Erythroblast (primary cell): ENCODE measurements at regions not wholly inside any gene's neighbourhood (a gene's known extent, or its start where the extent isn't known, plus 50 kb on each side); places are given as distances from the start of the nearest gene placed in this dataset.

Experiments
- DNase-seq, 2 experiments: peaks; one replicate each; lab custom pipeline; 2025; lab: John Stamatoyannopoulos, UW
- GATA1 ChIP-seq: IDR thresholded peaks from 2 replicates; pipeline ENCODE4 v1.6.1; 2011; ENCODE audit warnings: low read depth, mild to moderate bottlenecking, control low read depth, low read length, moderate library complexity
- POLR2A ChIP-seq: IDR thresholded peaks from 2 replicates; pipeline ENCODE4 v1.6.1; 2011; ENCODE audit warnings: mild to moderate bottlenecking, low read length

DNA sequence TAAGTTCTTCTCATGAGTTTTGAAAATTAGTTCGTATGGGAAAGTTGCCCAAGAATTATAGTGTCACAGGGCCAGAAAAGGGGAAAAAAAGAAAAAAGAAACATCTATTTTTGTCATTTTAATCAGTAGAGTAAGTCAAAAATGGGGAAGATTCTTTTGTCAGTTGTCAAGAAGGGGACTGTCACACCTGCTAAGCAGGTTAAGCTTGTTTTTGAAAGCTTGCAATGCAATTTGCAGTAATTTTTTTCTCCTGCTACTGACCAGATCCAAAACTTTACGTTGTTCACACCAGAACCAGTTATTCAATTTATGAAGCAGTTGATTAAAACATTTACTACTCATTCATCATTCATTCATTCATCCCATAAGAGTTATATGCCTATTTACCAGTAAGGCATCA lies 171.4 kb downstream of the SOX4 start:
- DNase-seq: no peak
- no peak for TF ChIP-seq GATA1
- no peak for TF ChIP-seq POLR2A

DNA sequence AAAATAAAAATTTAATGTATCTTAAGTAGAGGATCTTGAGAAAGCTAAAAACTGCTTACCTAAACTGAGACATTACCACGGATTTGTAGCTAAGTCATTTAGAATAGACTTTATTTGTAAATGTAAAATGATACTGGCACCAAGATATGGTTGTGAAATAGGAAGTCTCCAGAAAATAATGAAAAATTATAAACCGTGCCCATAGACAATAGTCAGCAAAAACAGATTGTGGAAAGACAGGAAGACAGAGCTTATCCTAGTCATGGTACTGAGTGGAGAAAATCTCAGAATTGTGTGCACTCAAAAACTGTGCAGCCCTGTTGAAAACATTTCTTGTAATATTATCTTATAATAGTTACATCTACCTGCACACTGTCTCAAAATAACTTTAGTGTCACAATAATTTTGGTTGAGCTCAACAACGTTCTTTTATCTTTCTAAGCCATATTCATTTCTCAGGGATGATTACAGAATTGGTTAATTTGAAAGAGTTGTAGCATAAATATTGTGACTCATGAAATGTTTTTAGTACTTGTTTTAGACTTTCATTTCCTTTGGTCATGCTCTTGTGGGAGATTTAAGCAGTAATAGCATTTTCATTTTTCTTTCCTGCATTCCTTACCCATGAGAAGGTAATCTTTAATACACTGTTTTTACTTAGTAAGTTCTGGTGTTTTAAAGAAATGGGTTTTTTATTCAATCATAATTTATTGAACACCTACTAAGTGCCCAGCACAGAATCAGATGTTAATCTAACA lies 174.5 kb downstream of the SOX4 start:
- DNase-seq: no peak

DNA sequence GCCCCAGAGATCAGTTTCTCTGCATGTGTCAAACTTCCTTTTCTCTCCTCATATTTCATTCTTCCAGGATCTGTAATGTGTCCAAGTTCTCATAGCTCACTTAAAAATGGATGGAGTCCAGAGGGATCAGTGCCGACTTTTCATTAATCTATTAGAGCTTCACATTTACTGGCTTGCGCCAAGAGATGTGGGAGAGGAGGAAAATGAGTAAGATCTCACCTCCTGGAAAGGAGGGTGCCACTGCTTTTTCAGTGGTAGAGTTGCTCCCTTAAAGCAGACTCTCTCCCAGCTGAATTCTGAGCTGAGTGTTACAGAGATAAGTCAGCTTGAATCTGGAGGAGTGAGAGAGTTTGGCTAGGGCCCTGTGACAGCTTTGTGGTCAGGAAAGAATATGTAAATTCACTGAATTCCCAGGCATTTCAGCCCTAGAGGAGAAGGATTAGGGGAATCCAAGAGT lies 175.9 kb downstream of the SOX4 start:
- no peak for DNase-seq
- TF ChIP-seq GATA1: no peak
- TF ChIP-seq POLR2A: no peak

More for the DNA sequence above, 174.5 kb downstream of the SOX4 start:
- no peak for TF ChIP-seq GATA1
- no peak for TF ChIP-seq POLR2A

DNA sequence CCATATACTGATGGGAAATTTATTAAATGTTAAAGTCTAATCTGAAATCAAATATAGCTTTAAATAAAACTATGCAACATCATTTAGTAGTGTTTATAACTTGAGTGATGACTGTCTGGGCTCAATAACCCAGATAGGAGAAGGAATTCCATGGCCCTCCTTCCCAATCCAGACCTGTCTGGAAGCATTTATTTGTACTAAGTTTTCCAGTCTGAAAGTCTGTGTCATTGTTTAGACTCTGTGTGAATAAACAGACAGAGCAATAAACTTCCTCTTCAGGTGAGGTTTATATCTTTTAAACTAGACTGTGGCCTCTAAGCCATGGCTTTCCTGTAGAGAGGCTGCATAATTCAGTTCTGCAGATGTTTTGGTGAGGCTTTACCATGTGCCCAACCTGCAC lies 176.4 kb downstream of the SOX4 start:
- TF ChIP-seq POLR2A: no peak
- TF ChIP-seq GATA1: no peak
- DNase-seq: no peak

DNA sequence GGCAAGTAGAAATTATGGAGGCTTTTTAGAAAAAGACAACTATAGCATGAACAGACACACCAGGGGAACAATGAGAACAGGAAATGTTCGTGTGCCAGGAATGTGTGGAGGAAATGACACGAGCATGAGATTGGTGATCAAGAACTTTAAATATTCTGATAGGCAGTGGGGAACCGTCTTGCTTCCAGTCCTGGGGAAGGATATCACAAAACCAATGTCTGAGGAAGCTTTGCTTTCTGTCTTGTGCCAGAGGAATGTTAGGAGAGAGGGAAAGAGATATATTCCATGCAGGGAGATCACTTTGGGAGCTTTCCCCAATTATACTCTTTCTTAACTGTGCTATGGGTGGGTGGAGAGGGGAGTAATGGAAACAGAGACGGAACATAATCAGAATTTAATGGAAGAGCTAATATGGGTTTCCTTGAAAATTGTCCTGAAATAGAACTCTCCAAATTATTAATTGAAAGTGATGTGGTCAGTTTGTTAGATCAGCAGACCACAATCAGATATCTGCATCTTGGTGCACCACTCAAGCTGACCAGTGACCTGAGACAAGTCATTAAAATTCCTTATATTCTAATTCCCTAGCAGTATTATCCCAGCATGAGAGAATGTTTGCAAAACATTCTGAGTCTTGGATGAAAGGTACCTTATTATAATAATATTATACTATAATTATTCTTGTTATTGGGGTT lies 178.2 kb downstream of the SOX4 start:
- DNase-seq: no peak
- TF ChIP-seq POLR2A (no peak), GATA1 (no peak)

DNA sequence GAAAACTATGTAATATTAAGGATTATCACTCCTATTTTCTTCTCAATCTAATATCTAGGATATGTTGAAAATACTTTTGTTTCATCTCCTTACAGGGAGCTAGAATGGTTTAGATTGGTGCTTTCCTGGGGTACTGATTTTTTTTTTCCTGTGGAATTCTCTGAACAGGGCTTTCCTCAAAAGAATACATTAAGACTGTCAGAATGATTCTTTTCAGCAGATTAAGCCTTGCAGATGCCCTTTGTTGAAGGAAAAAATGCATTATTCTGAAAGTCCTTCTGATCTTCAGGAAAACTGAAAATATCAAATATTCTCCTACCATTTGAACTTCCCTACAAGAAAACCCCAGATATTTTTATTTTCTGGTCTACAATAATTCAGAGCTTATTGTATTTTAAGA lies 178.9 kb downstream of the SOX4 start:
- TF ChIP-seq GATA1 (no peak), POLR2A (no peak)
- DNase-seq: no peak

DNA sequence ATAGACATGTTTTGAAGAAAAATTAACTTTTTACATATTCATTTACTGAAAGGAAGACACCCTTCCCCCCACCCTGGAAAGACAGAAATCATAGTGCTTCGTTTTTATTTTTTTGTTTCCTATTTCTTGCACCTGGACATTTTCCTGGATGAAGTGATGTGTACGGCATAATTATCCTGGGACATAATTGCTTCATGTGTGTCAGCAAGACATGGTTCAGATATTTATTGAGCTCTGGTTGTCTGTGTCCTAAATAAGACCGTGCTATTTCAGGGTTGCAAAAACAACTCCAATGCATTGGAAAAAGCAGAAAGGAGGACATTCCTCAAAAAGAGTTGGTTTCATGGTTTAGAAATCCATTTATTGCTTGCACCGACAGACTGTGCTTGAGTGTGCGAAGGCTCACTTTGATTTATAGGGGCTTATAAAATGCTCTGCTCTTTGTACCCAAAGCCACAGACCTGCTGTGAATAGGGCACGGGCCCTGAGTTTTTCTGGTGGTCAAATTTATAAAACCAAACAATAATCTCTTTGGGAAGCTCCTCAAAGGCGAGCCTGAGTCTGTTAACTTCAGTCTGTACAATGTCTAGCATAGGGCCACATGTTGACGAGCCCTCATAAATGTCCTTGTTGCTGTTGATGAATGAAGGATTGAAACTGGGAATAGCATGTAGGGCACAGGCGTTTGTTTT lies 179.5 kb downstream of the SOX4 start:
- no peak for DNase-seq
- TF ChIP-seq POLR2A: no peak
- TF ChIP-seq GATA1: no peak

DNA sequence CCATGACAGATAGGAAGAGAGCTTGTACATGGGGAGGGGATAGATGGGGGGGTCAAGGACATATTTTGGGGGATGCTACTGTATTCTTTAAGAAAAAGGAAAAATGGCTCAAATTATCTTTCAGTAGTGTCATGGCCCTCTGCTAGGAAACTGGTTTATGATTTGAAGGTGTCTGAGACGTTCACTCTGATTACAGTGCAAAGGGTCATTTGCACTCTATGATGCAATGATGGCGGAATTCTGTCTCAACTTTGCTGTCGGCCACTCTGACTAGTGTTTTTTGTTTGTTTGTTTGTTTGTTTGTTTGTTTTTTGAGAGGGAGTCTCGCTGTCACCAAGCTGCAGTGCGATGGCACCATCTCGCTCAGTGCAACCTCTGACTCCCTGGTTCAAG lies 180.0 kb downstream of the SOX4 start:
- no peak for TF ChIP-seq GATA1
- TF ChIP-seq POLR2A: no peak
- no peak for DNase-seq

DNA sequence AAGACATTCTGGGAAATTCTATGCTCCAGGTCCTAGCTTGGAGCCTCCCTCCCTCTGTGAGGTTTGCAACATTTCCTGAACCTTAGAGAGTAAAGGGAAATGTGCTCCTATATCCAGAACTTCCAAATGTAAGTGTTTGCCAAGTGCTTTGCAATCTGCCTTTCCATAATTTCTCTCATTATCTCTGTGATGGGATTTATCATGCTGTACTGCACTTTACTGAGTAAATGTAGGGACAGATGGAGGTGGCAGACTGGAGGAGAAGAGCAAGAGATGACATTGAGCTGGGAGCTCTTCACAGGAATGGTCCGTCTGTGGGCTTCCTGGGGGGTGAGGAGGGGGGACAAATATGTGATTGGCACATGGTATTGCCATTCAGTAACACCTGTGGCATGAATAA lies 184.3 kb downstream of the SOX4 start:
- TF ChIP-seq GATA1 (no peak), POLR2A (no peak)
- DNase-seq: no peak

DNA sequence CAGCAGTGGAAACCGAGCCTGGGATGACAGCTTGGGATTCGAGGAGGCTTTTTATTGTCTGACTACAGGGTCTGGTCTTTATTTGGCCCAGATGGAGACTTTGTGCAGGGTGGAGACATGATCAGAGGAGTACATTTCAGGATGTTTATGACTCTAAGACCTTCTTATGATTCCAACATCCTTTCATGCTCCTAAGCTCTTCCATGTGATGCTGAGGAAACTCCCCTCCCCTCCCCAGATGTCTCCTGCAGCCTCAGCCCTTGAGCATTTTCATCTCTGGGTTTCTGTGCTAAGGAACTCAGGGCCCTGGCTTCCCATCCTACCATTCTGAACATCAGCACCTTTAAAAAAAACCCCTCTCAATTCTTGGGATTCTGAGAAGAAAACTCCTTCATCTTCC lies 186.6 kb downstream of the SOX4 start:
- TF ChIP-seq GATA1 (no peak), POLR2A (no peak)
- no peak for DNase-seq

DNA sequence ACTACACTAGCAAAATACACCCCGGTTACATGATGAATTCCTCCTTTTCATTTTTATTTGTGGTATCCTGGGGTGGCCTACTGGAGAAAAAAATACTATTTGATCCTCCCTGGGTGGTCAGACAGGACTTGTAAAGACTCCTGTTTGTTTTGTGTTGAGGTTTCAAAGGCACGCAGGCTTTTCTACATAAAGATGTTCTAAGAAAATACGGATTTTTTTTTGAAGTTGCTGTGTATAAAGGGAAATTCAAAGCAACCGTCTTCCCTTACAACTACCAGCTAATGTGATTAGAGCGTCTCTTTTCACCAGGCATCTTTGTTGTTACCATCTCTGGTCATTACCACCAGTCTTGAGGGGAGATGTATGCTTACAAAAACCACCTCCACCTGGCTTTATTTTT lies 187.1 kb downstream of the SOX4 start:
- no peak for TF ChIP-seq POLR2A
- no peak for TF ChIP-seq GATA1
- no peak for DNase-seq

DNA sequence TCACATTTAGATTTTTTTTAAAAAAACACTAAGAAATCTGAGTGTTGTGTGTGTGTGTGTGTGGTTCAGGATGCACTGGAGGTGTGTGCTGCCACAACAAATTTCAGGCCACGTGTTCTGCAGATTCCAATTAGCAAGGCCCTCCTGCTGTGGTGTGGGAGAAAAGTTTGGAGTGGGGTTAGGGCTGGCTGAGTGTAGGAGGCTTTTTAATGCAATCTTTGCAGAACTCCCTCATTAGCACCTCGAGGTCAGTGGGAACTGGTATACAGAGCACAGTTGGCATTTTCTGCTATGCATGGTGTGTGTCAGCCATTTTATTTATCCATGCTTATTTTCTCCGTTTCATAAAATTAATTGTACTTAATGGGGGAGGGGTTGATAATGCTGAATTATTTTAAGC lies 187.6 kb downstream of the SOX4 start:
- no peak for TF ChIP-seq GATA1
- TF ChIP-seq POLR2A: no peak
- DNase-seq: no peak

DNA sequence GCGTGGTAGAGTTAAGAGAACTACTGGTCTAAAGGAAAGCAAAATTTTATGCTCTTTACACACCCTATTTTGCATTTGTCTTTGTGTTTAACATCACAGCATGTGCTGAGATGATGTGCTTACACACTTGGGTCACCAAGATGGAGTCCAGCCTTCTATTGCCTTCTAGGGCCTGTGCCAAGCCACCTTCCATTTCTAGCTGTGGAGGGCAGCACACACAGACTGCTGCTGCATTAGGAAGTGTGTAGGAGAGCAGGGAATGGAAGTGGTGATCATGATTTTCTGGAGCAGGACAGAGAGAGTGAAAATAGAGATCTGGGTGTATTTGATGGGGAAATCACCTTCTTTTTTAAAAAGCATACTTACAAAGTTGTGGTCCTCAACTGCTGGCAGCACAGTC lies 191.6 kb downstream of the SOX4 start:
- TF ChIP-seq GATA1: no peak
- TF ChIP-seq POLR2A: no peak
- DNase-seq: no peak

DNA sequence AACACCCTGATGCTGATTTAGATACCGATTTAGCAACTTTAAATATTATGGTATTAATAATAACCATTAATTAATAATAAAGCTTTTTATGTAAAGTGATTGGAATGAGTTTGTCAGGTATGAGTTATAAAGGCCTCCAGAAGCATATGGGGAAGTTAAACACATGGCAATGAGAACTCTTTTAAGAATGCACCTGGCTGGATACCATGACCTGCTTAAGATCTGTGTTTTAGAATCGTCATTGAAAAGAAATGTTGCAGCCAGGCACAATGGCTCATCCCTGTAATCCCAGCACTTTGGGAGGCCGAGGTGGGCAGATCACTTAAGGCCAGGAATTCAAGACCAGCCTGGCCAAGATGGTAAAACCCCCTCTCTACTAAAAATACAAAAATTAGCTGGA lies 197.5 kb downstream of the SOX4 start:
- TF ChIP-seq GATA1: no peak
- TF ChIP-seq POLR2A: no peak
- DNase-seq: no peak
